NOMO-1 treated with dmso at 0.1 percent for 144 hours (cell line): ENCODE measurements at regions not wholly inside any gene's neighbourhood (a gene's known extent, or its start where the extent isn't known, plus 50 kb on each side); places are given as distances from the start of the nearest gene placed in this dataset.

Experiments used
- DNase-seq: peaks from one replicate; lab custom pipeline; 2025; ENCODE audit not compliant: unreplicated experiment; lab: John Stamatoyannopoulos, UW

DNA sequence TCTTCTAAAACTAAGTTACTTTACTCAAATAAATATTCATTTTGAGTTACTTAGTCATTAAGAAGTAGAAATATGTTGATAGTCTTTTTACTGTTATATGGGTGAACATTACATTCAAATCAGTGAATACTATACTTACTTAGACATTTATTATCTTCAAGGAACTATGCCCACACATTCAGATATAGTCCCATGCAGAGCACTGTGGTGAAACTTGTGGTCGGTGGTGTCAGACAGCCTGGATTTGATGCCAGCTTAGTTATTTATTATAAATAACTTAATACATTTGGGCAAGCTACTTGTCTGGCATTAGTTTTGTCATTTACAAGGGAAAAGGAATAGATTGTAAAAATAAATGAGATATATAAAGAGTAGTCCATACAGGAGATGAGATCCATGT is 149.5 kb downstream of the RAP2B start:
- no peak for DNase-seq

DNA sequence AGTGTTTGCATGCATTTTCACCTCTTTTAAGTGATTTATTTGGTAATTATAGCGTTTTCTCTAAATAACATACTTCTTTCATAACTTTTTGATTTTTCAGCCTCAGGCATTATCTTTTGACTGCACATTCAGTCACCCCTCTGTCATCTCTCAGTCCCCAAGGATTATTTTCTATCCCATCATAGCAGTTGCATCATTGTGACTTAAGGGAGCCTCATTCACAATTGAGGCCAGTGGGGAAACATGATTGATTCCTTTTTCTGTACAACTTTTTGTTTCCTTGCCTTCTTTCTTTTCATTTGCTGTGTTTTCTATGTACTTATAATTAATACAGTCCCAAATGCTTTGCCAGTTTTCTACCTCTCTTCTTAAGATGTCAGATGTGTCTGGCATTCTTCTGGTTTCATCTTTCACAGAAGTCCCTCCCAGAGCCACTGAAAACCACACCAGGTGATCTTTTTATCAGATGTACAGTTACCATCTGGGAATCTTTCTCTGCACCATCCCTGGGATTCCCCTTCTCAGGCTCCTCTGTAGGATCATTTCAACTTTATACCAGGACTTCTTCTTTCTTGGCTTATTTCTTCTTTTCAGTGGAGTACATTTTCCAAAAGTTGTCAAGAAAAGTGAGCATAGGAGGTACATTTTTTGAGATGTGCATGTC is 151.4 kb downstream of the RAP2B start:
- DNase-seq = no peak

DNA sequence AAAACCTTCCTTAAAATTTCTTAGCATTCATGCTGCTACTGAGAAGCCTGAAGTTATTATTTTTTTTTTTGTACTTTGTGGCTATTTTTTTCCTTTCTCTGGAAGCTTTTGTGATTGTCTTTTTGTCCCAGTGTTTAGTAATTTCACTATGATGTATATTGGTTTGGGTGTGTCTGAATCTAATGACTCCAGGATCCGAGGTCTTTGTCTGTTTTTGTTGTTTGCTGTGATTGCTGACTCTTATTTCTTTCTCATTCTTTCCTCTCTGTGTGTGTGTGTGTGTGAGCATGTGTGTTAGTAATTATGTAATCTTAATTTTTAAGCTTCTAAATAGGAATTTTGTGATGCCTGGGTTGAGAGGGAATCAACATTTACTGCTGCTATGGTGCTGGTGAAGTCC is 152.0 kb downstream of the RAP2B start:
- DNase-seq = no peak

DNA sequence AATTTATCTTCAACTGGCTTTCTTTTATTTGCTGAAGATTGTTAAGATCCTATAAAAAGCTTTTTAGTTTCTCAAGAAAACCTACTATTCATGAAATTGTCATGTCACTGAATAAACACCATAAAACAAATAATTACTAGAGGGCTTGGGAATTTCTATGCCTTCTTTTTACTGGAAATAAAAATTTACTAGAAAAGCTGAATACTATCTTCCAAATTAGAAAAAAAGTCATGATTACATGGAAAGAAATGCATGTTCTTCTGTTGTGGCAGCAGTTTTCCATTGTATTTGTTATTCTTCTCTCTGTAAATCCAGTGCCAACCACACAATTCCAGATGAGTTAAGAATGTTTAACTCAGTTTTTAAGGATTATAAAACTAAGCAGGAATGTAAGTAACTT is 153.8 kb downstream of the RAP2B start:
- no peak for DNase-seq

DNA sequence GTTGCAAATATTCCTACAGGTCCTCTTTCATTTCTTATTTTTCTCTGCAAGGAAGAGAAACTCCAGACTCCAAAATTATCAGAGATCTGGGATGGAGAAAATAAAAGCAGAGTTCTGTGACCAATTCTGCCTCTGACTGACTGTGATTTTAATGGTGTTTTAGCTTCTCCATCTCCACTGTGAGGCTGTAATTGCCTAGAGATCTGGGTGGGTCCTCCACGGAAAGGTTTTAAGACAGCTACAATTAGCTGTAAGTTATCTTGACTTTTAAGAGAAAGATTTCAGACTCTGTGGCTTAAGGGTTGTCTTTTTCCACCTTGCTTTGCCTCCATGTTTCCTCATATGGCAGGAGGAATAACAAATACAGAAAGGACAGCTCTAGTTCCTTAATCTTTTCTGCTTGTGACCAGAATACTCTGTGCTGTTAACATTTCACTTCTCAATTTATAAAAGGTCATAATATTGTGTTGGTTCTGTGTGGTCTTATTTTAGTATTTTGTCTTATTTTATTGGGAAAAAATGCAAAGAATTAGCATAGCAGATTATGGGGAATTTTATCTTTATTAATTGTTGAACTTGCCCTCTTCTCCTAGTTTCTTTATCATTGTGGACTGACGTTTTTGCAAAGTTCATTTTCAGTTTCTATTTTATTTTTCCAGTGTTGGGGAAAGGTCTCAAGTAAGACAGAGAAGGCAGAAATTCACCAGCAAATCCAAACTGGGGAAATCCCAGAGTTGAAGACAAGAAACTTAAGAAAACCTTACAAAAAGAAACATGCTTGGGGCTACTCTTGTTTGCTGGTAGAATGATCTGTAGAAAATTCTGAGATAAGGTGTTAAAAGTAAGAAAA is 157.9 kb downstream of the RAP2B start:
- DNase-seq = no peak

DNA sequence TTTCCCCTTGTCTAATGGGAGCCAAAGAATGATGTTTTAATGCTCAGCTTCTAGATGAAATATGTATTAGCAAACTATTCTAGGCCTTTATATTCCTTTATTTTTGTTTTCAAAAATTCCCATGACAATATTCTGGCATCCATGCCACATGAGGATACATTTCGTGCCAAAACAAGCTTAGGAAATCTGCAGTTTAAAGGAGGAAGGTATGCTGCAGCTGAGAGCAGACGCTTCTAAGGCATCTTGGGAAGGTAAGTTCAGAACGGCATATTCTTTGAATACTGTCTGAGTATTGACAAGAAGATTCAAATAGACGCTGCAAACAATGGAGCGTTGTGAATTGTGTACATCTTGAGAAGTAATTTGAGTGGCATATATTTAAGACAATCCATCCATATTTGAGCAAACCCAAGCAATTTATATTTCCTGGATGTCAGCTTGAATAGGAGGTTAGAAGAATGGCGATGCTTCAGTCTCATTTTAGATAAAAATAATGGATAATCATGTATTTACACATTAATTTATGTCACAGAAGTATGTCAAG is 158.6 kb downstream of the RAP2B start:
- no peak for DNase-seq

DNA sequence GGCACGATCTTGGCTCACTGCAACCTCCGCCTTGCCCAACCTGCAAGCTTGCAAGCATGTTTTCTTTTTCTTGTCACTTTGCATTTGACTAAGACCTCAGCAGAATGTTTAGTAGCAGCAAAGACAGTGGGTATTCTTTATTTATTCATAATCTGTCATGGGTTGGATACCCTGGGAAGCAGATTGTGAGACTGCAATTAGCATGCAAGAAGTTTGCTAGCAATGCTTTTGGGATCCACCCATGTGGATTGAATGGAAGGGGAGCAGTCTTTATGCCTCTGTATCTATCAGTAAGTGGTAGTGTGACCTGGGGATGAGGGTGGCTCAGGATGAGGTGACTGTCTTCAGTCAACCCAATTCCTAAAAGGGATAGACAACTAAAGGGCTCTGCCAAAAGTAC is 166.7 kb downstream of the RAP2B start:
- DNase-seq = no peak

DNA sequence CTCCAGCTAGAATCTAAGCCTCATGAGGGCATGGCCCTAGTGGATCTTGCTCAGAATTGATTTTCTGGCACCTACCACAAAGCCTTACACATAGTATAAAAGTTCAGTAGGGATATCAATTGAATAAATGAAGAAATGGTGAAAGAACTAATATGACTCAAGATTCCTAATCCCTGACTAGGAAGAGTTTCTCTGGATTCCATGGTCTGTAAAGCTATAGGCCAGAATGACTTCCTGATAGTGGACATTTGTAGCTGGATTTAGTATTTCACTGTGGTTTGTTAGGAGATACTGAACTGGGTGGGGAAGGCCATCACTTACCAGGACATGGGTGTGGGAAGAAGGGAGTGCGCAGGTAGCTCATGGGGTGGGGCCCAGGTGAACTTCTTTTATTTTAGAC is 168.9 kb downstream of the RAP2B start:
- no peak for DNase-seq

DNA sequence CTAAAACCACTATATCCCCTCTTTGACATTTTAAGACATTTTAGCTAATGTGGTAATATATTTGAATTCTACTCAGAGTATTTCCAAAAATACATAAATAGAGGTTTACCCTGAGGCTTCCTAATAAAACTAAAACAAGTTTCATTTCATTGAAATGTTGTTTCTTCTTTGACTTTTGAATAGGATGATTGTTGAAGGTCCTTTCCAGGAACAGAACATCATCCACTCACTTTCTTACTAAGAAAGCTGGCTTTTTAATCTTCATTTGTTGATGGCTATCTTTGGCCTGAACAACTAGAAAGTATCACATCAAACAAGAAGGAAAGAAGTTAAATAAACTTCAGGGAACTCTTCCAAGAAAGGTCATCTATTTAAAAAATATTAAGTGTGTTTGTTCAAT is 169.7 kb downstream of the RAP2B start:
- no peak for DNase-seq

DNA sequence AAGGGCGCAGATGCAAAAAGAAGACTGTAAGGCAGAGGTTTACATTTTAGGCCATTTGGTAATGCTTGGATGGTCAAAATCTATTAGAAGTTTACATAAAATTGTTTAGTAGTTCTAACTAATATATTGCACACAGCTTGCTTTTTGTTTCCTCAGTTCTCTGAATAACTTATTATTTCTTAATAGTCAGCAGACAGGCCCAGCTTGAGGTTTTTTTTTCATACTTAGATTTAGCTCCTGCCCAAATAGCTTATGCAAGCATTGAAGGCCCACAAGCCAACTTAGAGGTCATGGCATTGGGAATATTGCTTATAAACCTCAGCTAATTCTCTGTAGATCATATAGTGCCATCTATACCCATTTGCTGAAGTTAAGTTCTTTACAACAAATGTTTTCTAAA is 172.5 kb downstream of the RAP2B start:
- no peak for DNase-seq

DNA sequence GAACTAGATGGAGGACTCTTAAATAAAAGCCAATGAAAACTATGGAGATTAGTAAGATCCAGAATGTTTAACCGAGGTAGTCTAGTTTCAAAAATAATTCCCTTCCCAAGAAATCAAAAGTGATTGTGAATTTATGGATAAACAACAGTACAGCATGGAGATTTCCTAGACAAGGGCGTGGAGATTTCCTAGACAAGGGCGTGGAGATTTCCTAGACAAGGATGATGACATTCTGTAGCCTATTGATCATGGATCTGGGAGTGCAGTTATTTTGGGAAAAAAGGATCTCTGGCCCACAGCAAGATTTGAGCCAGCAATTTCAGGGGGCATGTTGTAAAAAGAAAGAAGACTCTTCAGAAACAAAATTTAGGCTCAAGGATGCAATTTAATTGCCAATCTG is 175.3 kb downstream of the RAP2B start:
- no peak for DNase-seq

DNA sequence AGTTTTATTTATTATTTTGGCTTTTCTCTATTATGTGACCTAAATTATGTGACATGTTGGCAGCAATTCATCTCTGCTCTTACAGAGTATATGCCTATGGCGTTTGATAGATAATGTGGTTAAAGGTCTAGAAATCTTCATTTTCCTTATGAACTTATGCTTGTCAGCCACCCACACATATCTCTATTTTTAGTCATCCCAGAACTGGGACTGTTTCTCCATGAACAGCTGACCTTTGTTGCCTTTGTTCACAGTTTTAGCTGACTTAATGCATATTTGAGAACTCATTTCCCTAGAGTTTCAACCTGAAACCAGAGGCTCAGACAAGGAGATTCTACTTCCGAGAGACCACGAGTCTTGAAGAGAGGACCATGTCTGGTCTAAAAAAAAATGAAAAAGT is 176.5 kb downstream of the RAP2B start:
- no peak for DNase-seq

DNA sequence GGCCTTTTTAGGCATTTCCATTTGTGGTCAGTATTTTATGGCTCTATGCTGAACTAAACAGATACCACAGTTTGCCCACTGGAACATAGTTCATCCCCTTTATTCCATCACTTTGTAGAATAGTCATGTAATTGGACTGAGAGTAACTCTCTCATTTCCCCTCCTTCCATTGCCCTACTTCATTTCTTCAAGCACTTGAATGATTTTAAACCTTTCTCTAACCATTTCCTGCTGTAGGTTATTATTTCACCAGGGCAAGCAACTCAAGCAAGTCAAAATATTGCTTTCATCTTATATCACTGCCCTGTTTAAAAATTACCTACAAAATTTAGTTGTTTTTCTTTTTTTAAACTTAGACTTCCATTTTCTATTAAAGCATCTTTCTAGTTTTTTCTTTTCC is 177.0 kb downstream of the RAP2B start:
- no peak for DNase-seq

DNA sequence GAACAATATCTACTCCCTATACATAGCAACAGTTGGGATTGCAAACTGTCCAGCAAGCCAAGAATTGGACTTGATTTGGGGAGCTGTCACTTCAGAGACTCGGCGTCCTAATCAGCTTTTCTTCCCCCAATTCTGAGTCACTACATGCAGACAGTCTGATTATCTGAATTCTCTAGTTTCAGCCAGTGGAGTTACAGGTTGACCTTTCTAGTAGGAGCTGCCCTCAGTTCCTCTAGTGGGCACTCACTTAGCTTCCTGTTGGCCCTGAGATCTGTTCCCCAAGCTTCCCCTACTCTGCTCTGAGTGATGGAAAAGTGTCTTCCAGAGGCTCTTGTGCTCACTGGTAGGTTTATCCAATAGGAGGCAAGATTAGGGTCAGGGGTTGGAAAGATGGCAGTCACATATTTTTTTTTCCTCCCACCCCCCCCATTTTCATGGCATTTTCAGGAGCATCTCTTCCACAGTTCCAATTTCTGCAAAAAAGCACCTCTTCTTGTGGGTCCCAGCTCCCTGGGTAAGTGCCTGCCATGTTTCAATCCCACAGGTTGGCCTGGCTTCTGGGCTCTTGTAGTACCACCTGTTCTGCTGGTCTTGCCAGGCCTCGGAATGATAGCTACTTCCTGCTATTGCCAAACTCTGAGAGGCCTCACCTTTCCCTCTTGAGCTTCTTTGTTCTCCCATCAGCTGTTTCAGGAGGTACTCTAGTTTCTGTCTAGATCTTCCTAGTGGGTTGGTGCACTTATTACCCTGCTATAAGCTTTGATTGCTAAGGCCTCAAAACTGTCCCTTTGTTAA is 182.2 kb downstream of the RAP2B start:
- no peak for DNase-seq

DNA sequence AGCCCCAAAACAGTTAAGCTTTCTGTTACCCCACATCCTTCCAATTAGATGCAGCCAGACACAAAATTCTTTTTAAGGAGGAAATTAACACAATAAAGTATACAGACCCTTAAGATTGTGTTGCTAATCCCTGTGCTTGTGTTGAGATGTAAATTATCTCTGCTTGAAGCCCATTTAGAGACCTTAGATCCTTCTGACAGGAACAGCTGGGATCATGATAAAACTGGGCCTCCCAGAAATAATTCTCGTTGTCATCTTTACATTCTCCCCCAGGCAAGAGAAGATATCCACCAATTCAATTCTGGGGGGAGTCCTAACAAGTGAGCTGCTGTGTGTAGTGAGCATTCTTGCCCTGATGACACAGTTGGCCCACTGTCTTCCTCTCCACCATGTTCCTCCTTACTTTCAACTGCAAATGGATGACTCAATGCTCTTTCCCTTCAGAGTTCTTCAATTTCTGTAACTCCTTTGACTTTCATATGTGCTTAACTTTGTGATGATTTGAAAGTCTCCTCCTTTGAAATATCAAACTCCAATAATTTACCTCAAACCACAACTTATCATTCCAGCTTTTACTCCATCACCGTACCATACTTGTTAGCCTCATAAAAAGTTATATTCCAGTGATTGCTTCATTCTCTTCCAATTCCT is 186.6 kb downstream of the RAP2B start:
- DNase-seq = no peak

DNA sequence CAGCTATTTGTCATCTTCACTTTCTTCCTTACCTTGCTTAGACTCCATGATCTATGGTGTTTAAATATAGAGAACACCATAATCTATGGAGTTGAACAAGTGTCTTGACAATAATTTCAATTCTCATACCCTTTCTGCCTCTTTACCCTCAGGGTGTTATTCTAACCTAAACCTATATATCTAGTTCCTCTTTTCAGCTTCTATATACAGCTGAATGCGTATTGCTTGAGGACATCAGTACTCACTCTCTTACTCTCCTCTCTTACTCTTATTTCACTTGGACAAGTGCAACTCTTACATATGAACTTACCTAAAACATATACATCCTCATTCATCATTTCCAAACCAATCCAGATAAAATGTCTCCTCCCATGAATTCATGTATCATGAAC is 187.1 kb downstream of the RAP2B start:
- DNase-seq = peak; percentile 3

DNA sequence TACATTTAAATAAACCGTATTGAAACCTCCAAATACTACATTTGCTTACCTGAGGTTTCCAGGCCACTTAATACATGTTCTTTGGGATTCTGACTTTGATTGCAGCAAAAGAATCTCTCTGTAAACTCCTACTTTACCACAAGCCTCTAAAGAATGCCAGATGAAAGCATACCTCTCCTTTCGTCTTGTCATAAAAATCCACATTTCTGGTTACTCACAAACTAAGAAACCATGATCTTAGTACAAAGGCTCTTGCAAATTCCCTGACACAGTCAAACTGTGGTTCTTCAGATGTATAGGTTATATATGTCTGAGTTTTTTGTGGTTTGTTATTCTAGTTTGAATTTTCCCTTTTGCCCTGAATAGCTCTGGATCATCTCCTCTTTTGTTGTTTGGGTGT is 188.4 kb downstream of the RAP2B start:
- DNase-seq = no peak

DNA sequence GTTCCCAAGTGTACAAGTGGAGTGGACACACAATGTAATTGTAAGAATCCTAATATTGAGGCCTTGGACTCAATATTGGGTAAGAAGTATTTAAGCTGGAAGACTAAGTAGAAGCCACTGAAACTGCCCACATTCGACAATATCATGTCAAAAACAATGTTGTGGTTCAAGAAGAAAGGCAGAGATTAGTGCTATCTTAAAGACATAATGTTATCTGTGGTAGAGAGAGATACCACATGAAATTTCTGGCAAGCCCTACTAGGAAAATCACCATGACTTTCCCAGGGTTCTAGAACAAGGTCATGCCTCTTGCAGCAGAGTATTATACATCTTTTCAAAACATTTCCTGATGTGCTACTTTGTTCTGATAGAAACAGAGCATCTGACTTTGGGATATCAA is 192.6 kb downstream of the RAP2B start:
- no peak for DNase-seq

DNA sequence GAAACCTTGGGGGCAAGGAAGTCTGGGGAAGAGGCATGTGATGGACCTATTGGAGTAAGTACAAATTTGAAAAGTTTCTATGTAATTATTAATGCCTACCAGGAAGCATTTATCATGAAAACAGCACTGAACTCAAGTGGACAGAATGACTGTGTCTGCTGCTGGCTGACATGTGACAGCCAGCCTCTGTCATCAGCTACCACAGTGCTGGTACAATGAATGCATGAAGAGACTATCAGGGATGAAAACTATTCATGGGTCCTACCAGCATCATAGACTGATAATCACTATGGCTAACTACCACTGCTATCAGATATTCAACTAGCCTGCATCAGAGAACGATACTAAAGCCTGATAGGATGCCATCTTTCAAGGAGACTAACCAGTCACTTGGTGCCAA is 193.5 kb downstream of the RAP2B start:
- no peak for DNase-seq

DNA sequence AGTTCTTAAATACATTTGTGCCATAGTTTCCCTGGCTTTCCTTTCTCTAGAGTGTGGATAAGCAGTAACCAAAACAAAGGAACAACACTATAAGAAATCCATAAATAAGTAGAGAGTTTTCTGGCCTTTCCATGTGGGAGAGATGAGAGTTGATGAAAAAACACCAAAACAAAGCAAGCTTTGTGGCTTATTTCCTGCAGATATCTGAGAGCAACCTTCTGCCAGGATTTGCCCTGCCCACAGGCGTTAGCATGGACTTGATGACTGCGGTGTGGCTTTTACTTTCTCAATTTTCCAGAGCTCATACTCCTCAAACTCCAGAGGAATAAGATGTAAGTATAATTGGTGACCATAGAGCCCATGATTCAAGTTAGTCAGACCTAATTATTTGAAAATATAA is 194.9 kb downstream of the RAP2B start:
- no peak for DNase-seq

DNA sequence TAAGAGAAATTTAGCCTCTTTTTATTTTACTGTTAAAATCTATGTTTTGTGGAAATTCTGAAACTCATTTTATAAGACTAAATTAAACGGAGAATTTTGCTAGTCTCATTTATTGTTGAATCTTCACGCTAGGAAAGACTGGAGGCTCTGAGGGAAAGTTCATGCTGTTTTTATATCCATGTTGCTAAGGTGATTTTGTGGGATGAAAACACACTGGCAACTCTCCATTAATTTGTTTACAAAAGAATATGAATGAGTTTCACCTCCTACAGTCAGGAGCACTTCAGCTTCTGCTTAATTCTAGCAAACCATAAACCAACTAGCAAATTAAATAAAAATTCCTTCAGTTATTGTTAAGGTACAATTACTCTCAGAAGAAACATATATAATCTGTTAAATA is 195.4 kb downstream of the RAP2B start:
- DNase-seq = no peak
